ENCODE measurements at regions not wholly inside any gene's neighbourhood (a gene's known extent, or its start where the extent isn't known, plus 50 kb on each side); places are given as distances from the start of the nearest gene placed in this dataset.

GRCh38 chr13:22032905-22033304 lies 362.0 kb downstream of the FGF9 start:
- TF ChIP-seq POLR2A (IDR thresholded peaks at IDR 0.05) (no peak), POLR2AphosphoS5 (IDR thresholded peaks at IDR 0.05) (no peak), CTCF (IDR thresholded peaks at IDR 0.05) (no peak)
- no peaks in the 10 kb centered on the region for H3K27me3 ChIP-seq
- no peaks in the 10 kb centered on the region for H3K9me3 ChIP-seq
- intact Hi-C loops (cut with DNase I; ENCODE audit: low total_unique reads) = no loop called here
- no peaks in the 10 kb centered on the region for H3K36me3 ChIP-seq
- no peak overlapping the region for H3K27ac ChIP-seq
- no peak overlapping the region for H3K4me3 ChIP-seq
- DNase-seq (ENCODE audit: low spot score in 2 of 2) = no peak
- H3K4me1 ChIP-seq = no peaks in the 10 kb centered on the region

GRCh38 chr13:22039961-22040360 lies 369.1 kb downstream of the FGF9 start:
- no peaks in the 10 kb centered on the region for H3K36me3 ChIP-seq
- no peak for TF ChIP-seq POLR2A (IDR thresholded peaks at IDR 0.05)
- H3K4me3 ChIP-seq = no peak overlapping the region
- H3K4me1 ChIP-seq = no peaks in the 10 kb centered on the region
- H3K27me3 ChIP-seq = no peaks in the 10 kb centered on the region
- no peak overlapping the region for H3K27ac ChIP-seq
- DNase-seq (ENCODE audit: low spot score in 2 of 2) = no peak
- intact Hi-C loops (cut with DNase I; ENCODE audit: low total_unique reads) = no loop called here
- H3K9me3 ChIP-seq = peaks cover 0 to 4% of the 10 kb centered on the region in 2 donors

- Histone ChIP-seq H3K27me3 (no peaks in the 10 kb centered on the region), H3K9me3 (peaks cover 0 to 4% of the 10 kb centered on the region in 2 donors), H3K27ac (no peak overlapping the region), H3K36me3 (no peaks in the 10 kb centered on the region), H3K4me3 (no peak overlapping the region), H3K4me1 (no peaks in the 10 kb centered on the region)
- TF ChIP-seq POLR2A (IDR thresholded peaks at IDR 0.05) (no peak), POLR2AphosphoS5 (IDR thresholded peaks at IDR 0.05) (no peak), CTCF (IDR thresholded peaks at IDR 0.05) (no peak)
- intact Hi-C loops (cut with DNase I; ENCODE audit: low total_unique reads) = no loop called here
- DNase-seq (ENCODE audit: low spot score in 2 of 2) = no peak
Measured at GRCh38 chr13:22040810-22041364, 370.0 kb downstream of the FGF9 start.

- no peak for DNase-seq (ENCODE audit: low spot score in 2 of 2)
- Histone ChIP-seq H3K27me3 (no peaks in the 10 kb centered on the region), H3K4me3 (no peak overlapping the region), H3K36me3 (no peaks in the 10 kb centered on the region), H3K4me1 (no peaks in the 10 kb centered on the region), H3K27ac (no peak overlapping the region), H3K9me3 (peaks cover 0 to 4% of the 10 kb centered on the region in 2 donors)
- intact Hi-C loops (cut with DNase I; ENCODE audit: low total_unique reads) = no loop called here
- TF ChIP-seq CTCF (IDR thresholded peaks at IDR 0.05) (no peak), POLR2AphosphoS5 (IDR thresholded peaks at IDR 0.05) (no peak), POLR2A (IDR thresholded peaks at IDR 0.05) (no peak)
Measured at GRCh38 chr13:22041741-22042140, 370.9 kb downstream of the FGF9 start.

GRCh38 chr13:22047082-22047784 lies 376.4 kb downstream of the FGF9 start:
- no peaks in the 10 kb centered on the region for H3K36me3 ChIP-seq
- intact Hi-C loops (cut with DNase I; ENCODE audit: low total_unique reads) = no loop called here
- DNase-seq (ENCODE audit: low spot score in 2 of 2) = no peak
- no peak overlapping the region for H3K27ac ChIP-seq
- H3K27me3 ChIP-seq = no peaks in the 10 kb centered on the region
- H3K4me1 ChIP-seq = no peaks in the 10 kb centered on the region
- H3K4me3 ChIP-seq = no peak overlapping the region
- TF ChIP-seq POLR2A (IDR thresholded peaks at IDR 0.05) = no peak
- no peak for TF ChIP-seq POLR2AphosphoS5 (IDR thresholded peaks at IDR 0.05)
- no peak for TF ChIP-seq CTCF (IDR thresholded peaks at IDR 0.05)
- no peaks in the 10 kb centered on the region for H3K9me3 ChIP-seq
